ENCODE measurements at regions not wholly inside any gene's neighbourhood (a gene's known extent, or its start where the extent isn't known, plus 50 kb on each side); places are given as distances from the start of the nearest gene placed in this dataset.

GRCh38 chr4:59647500-59647899 is 1552.6 kb upstream of the ADGRL3 start (continued):
- TF ChIP-seq IRF1 (CRISPR knock-in tag; IDR thresholded peaks at IDR 0.05), result no peak

GRCh38 chr4:59650861-59651260 is 1549.3 kb upstream of the ADGRL3 start:
- no peak for DNase-seq (ENCODE audit: low spot score)
- Mint-ChIP-seq H3K27ac (no peak overlapping the region), H3K4me3 (no peak overlapping the region), H3K27me3 (ENCODE audit: low read depth) (no peaks in the 10 kb centered on the region), H3K36me3 (peaks cover 5% of the 10 kb centered on the region), H3K9me3 (peaks cover 45% of the 10 kb centered on the region), H3K4me1 (no peaks in the 10 kb centered on the region)
- ChIA-PET POLR2A (no interaction called here), CTCF (no interaction called here)
- TF ChIP-seq CREB1 (CRISPR knock-in tag; IDR thresholded peaks at IDR 0.05), result no peak
- no peak for TF ChIP-seq ARID4B (CRISPR knock-in tag; IDR thresholded peaks at IDR 0.05; ENCODE audit: borderline replicate concordance)
- no peak for TF ChIP-seq GTF2I (CRISPR knock-in tag; conservative IDR thresholded peaks at IDR 0.05)
- TF ChIP-seq SMAD3 (CRISPR knock-in tag; IDR thresholded peaks at IDR 0.05; ENCODE audit: borderline replicate concordance), result no peak
- TF ChIP-seq CTCF (IDR thresholded peaks at IDR 0.05), result no peak
- no peak for TF ChIP-seq GRHL2 (CRISPR knock-in tag; IDR thresholded peaks at IDR 0.05; ENCODE audit: insufficient replicate concordance, severe bottlenecking)
- no peak for TF ChIP-seq RELA (CRISPR knock-in tag; IDR thresholded peaks at IDR 0.05; ENCODE audit: borderline replicate concordance)
- no peak for TF ChIP-seq RORB (CRISPR knock-in tag; IDR thresholded peaks at IDR 0.05)
- no peak for TF ChIP-seq ZNF281 (CRISPR knock-in tag; IDR thresholded peaks at IDR 0.05)
- no peak for TF ChIP-seq MYBL2 (CRISPR knock-in tag; IDR thresholded peaks at IDR 0.05)
- no peak for TF ChIP-seq E2F4 (CRISPR knock-in tag; IDR thresholded peaks at IDR 0.05; ENCODE audit: borderline replicate concordance, low read depth)
- no peak for TF ChIP-seq EMX1 (CRISPR knock-in tag; IDR thresholded peaks at IDR 0.05)
- TF ChIP-seq HMGXB4 (CRISPR knock-in tag; IDR thresholded peaks at IDR 0.05), result no peak
- no peak for ATAC-seq

Measured in WTC11 (cell line).